Glutamatergic neuron (in vitro differentiated cells): ENCODE measurements at regions not wholly inside any gene's neighbourhood (a gene's known extent, or its start where the extent isn't known, plus 50 kb on each side); places are given as distances from the start of the nearest gene placed in this dataset.
"Not testable (repeated sequence)": the region's sequence is repeated elsewhere in the genome, so short reads cannot be mapped to it uniquely, and the experiment has no call there.

ENCODE experiments used
- DNase-seq: peaks from one replicate; pipeline ENCODE4 v3.0.0; 2022
- H3K27ac Mint-ChIP-seq: one replicate; pipeline ENCODE4 v1.8.0; 2020; ENCODE audit warnings: mild to moderate bottlenecking, mixed read lengths, inconsistent platforms; ENCODE audit not compliant: unreplicated experiment
- H3K27me3 Mint-ChIP-seq: one replicate; pipeline ENCODE4 v1.8.0; 2020; ENCODE audit warnings: mild to moderate bottlenecking, moderate library complexity, mixed read lengths, inconsistent platforms; ENCODE audit not compliant: unreplicated experiment
- H3K36me3 Mint-ChIP-seq: one replicate; pipeline ENCODE4 v1.8.0; 2020; ENCODE audit warnings: mild to moderate bottlenecking, mixed read lengths, inconsistent platforms; ENCODE audit not compliant: unreplicated experiment
- H3K4me1 Mint-ChIP-seq: one replicate; pipeline ENCODE4 v1.8.0; 2020; ENCODE audit warnings: mild to moderate bottlenecking, low read depth, mixed read lengths, inconsistent platforms; ENCODE audit not compliant: unreplicated experiment
- H3K4me3 Mint-ChIP-seq: one replicate; pipeline ENCODE4 v1.8.0; 2020; ENCODE audit warnings: mild to moderate bottlenecking, mixed read lengths, inconsistent platforms; ENCODE audit not compliant: unreplicated experiment
- H3K9me3 Mint-ChIP-seq: one replicate; pipeline ENCODE4 v1.8.0; 2020; ENCODE audit warnings: mild to moderate bottlenecking, moderate library complexity, mixed read lengths, inconsistent platforms; ENCODE audit not compliant: unreplicated experiment
- CTCF ChIP-seq: fragments of 200-600 bp; sonication (generic); IDR thresholded peaks from one replicate; pipeline ENCODE4 v1.5.0; 2021; ENCODE audit not compliant: partially characterized antibody, unreplicated experiment

- Mint-ChIP-seq H3K27ac (no peak overlapping the region), H3K4me1 (no peaks in the 10 kb centered on the region), H3K4me3 (no peak overlapping the region), H3K36me3 (no peaks in the 10 kb centered on the region), H3K27me3 (no peaks in the 10 kb centered on the region), H3K9me3 (no peaks in the 10 kb centered on the region)
- no peak for DNase-seq
- no peak for TF ChIP-seq CTCF
These were observed 778.7 kb upstream of the CDH8 start for GRCh38 chr16:62814891-62815290.

GRCh38 chr16:62805221-62805857, 769.1 kb upstream of the CDH8 start:
- Mint-ChIP-seq H3K4me1 (no peaks in the 10 kb centered on the region), H3K4me3 (no peak overlapping the region), H3K36me3 (no peaks in the 10 kb centered on the region), H3K27ac (no peak overlapping the region), H3K27me3 (no peaks in the 10 kb centered on the region), H3K9me3 (no peaks in the 10 kb centered on the region)
- no peak for DNase-seq
- no peak for TF ChIP-seq CTCF

GRCh38 chr16:62794724-62795123, 758.5 kb upstream of the CDH8 start:
- Mint-ChIP-seq H3K36me3 (no peaks in the 10 kb centered on the region), H3K9me3 (no peaks in the 10 kb centered on the region), H3K4me1 (peaks cover 5% of the 10 kb centered on the region), H3K27me3 (no peaks in the 10 kb centered on the region), H3K4me3 (no peak overlapping the region), H3K27ac (no peak overlapping the region)
- TF ChIP-seq CTCF = no peak
- DNase-seq = no peak

GRCh38 chr16:62780081-62780480, 743.8 kb upstream of the CDH8 start:
- not testable (repeated sequence) for H3K9me3 Mint-ChIP-seq, DNase-seq, H3K27me3 Mint-ChIP-seq, H3K36me3 Mint-ChIP-seq, H3K4me1 Mint-ChIP-seq, H3K27ac Mint-ChIP-seq, H3K4me3 Mint-ChIP-seq

- Mint-ChIP-seq H3K4me3 (no peak overlapping the region), H3K36me3 (no peaks in the 10 kb centered on the region), H3K9me3 (no peaks in the 10 kb centered on the region), H3K27ac (no peak overlapping the region), H3K27me3 (peaks cover 3% of the 10 kb centered on the region), H3K4me1 (peaks cover 10% of the 10 kb centered on the region)
- no peak for DNase-seq
- TF ChIP-seq CTCF = no peak
These were observed 728.3 kb upstream of the CDH8 start for GRCh38 chr16:62764572-62764971.

- no peak for DNase-seq
- no peaks in the 10 kb centered on the region for H3K9me3 Mint-ChIP-seq
- H3K27me3 Mint-ChIP-seq = peaks cover 3% of the 10 kb centered on the region
- H3K4me1 Mint-ChIP-seq = peaks cover 10% of the 10 kb centered on the region
- TF ChIP-seq CTCF = no peak
- H3K36me3 Mint-ChIP-seq = no peaks in the 10 kb centered on the region
- H3K27ac Mint-ChIP-seq = peak overlapping the region; percentile 56
- no peak overlapping the region for H3K4me3 Mint-ChIP-seq
These were observed 724.2 kb upstream of the CDH8 start for GRCh38 chr16:62760398-62760797.
